GM21528 (cell line): ENCODE measurements at regions not wholly inside any gene's neighbourhood (a gene's known extent, or its start where the extent isn't known, plus 50 kb on each side); places are given as distances from the start of the nearest gene placed in this dataset.

Source experiments
- ATAC-seq: cut with Tn5 transposase; IDR thresholded peaks from one replicate; pipeline ENCODE4 v1.9.1; 2021; ENCODE audit warnings: mild to moderate bottlenecking, moderate library complexity; ENCODE audit not compliant: unreplicated experiment, low FRiP score

- ATAC-seq = no peak
Measured at GRCh38 chr4:11633430-11633829, 204.7 kb upstream of the HS3ST1 start.

GRCh38 chr4:11632483-11632882, 203.8 kb upstream of the HS3ST1 start:
- no peak for ATAC-seq

- no peak for ATAC-seq
Measured at GRCh38 chr4:11632025-11632424, 203.3 kb upstream of the HS3ST1 start.

- ATAC-seq = no peak
Measured at GRCh38 chr4:11631416-11631815, 202.7 kb upstream of the HS3ST1 start.

- no peak for ATAC-seq
Measured at GRCh38 chr4:11628093-11628725, 199.5 kb upstream of the HS3ST1 start.

- no peak for ATAC-seq
Measured at GRCh38 chr4:11626066-11626465, 197.4 kb upstream of the HS3ST1 start.

GRCh38 chr4:11625211-11625610, 196.5 kb upstream of the HS3ST1 start:
- ATAC-seq = no peak

GRCh38 chr4:11624370-11624769, 195.7 kb upstream of the HS3ST1 start:
- no peak for ATAC-seq

GRCh38 chr4:11623726-11624037, 195.0 kb upstream of the HS3ST1 start:
- ATAC-seq = no peak

- ATAC-seq = no peak
Measured at GRCh38 chr4:11622961-11623725, 194.4 kb upstream of the HS3ST1 start.

GRCh38 chr4:11620861-11621260, 192.2 kb upstream of the HS3ST1 start:
- ATAC-seq = no peak

GRCh38 chr4:11618666-11619282, 190.1 kb upstream of the HS3ST1 start:
- ATAC-seq = no peak

GRCh38 chr4:11616856-11617255, 188.2 kb upstream of the HS3ST1 start:
- ATAC-seq = no peak

GRCh38 chr4:11615601-11616000, 186.9 kb upstream of the HS3ST1 start:
- no peak for ATAC-seq

- ATAC-seq = no peak
Measured at GRCh38 chr4:11614426-11614825, 185.7 kb upstream of the HS3ST1 start.

GRCh38 chr4:11611868-11612267, 183.2 kb upstream of the HS3ST1 start:
- ATAC-seq = no peak

GRCh38 chr4:11609751-11610150, 181.1 kb upstream of the HS3ST1 start:
- no peak for ATAC-seq

- ATAC-seq = no peak
Measured at GRCh38 chr4:11608992-11609391, 180.3 kb upstream of the HS3ST1 start.

- no peak for ATAC-seq
Measured at GRCh38 chr4:11606078-11606477, 177.4 kb upstream of the HS3ST1 start.

- ATAC-seq = no peak
Measured at GRCh38 chr4:11605597-11605996, 176.9 kb upstream of the HS3ST1 start.

- no peak for ATAC-seq
Measured at GRCh38 chr4:11604821-11605220, 176.1 kb upstream of the HS3ST1 start.

- no peak for ATAC-seq
Measured at GRCh38 chr4:11603591-11604194, 175.0 kb upstream of the HS3ST1 start.
